ENCODE measurements at regions not wholly inside any gene's neighbourhood (a gene's known extent, or its start where the extent isn't known, plus 50 kb on each side); places are given as distances from the start of the nearest gene placed in this dataset.

GRCh38 chr1:212500351-212500750 is 67.6 kb downstream of the NENF start:
- Histone ChIP-seq H3K27ac (no peak overlapping the region), H3K36me3 (no peaks in the 10 kb centered on the region), H3K4me3 (no peak overlapping the region), H3K27me3 (no peaks in the 10 kb centered on the region), H3K9me3 (no peaks in the 10 kb centered on the region), H3K4me1 (no peaks in the 10 kb centered on the region)
- DNase-seq = no peak
- intact Hi-C loops (cut with DNase I) = no loop called here
- TF ChIP-seq POLR2AphosphoS5 (IDR thresholded peaks at IDR 0.05) = no peak
- 90 to 93% methylated on average over 6 of the region's 6 CpGs for WGBS, 2 donors

- Histone ChIP-seq H3K4me1 (no peaks in the 10 kb centered on the region), H3K27me3 (no peaks in the 10 kb centered on the region), H3K9me3 (no peaks in the 10 kb centered on the region), H3K4me3 (no peak overlapping the region), H3K36me3 (no peaks in the 10 kb centered on the region), H3K27ac (no peak overlapping the region)
- no peak for DNase-seq
- TF ChIP-seq POLR2AphosphoS5 (IDR thresholded peaks at IDR 0.05) (no peak), POLR2A (IDR thresholded peaks at IDR 0.05) (no peak), EP300 (IDR thresholded peaks at IDR 0.05) (no peak), CTCF (IDR thresholded peaks at IDR 0.05) (no peak)
- 81 to 92% methylated on average over 1 of the region's 1 CpG for WGBS, 2 donors
- intact Hi-C loops (cut with DNase I) = no loop called here
Measured at GRCh38 chr1:212500983-212501382, 68.3 kb downstream of the NENF start.

- intact Hi-C loops (cut with DNase I) = no loop called here
- no peak for DNase-seq
- 93 to 94% methylated on average over 3 of the region's 3 CpGs for WGBS, 2 donors
- Histone ChIP-seq H3K36me3 (no peaks in the 10 kb centered on the region), H3K27me3 (no peaks in the 10 kb centered on the region), H3K27ac (no peak overlapping the region), H3K4me3 (no peak overlapping the region), H3K4me1 (no peaks in the 10 kb centered on the region), H3K9me3 (no peaks in the 10 kb centered on the region)
- TF ChIP-seq POLR2A (IDR thresholded peaks at IDR 0.05) = no peak
- no peak for TF ChIP-seq CTCF (IDR thresholded peaks at IDR 0.05)
- no peak for TF ChIP-seq POLR2AphosphoS5 (IDR thresholded peaks at IDR 0.05)
- no peak for TF ChIP-seq EP300 (IDR thresholded peaks at IDR 0.05)
Measured at GRCh38 chr1:212503714-212504113, 71.0 kb downstream of the NENF start.

- Histone ChIP-seq H3K36me3 (no peaks in the 10 kb centered on the region), H3K27me3 (no peaks in the 10 kb centered on the region), H3K4me1 (no peaks in the 10 kb centered on the region), H3K9me3 (no peaks in the 10 kb centered on the region), H3K27ac (no peak overlapping the region), H3K4me3 (no peak overlapping the region)
- 84 to 85% methylated on average over 4 of the region's 4 CpGs for WGBS, 2 donors
- no peak for DNase-seq
- intact Hi-C loops (cut with DNase I) = no loop called here
- TF ChIP-seq POLR2A (IDR thresholded peaks at IDR 0.05) = no peak
- TF ChIP-seq CTCF (IDR thresholded peaks at IDR 0.05) = no peak
- TF ChIP-seq POLR2AphosphoS5 (IDR thresholded peaks at IDR 0.05) = no peak
- no peak for TF ChIP-seq EP300 (IDR thresholded peaks at IDR 0.05)
Measured at GRCh38 chr1:212504171-212504803, 71.6 kb downstream of the NENF start.

- intact Hi-C loops (cut with DNase I) = no loop called here
- Histone ChIP-seq H3K4me3 (no peak overlapping the region), H3K4me1 (no peaks in the 10 kb centered on the region), H3K27ac (no peak overlapping the region), H3K36me3 (no peaks in the 10 kb centered on the region), H3K27me3 (no peaks in the 10 kb centered on the region), H3K9me3 (no peaks in the 10 kb centered on the region)
- TF ChIP-seq CTCF (IDR thresholded peaks at IDR 0.05) (no peak), POLR2AphosphoS5 (IDR thresholded peaks at IDR 0.05) (no peak), EP300 (IDR thresholded peaks at IDR 0.05) (no peak), POLR2A (IDR thresholded peaks at IDR 0.05) (no peak)
- DNase-seq = no peak
Measured at GRCh38 chr1:212506666-212507065, 73.9 kb downstream of the NENF start.

All from sigmoid colon (tissue), 6 donors.